ENCODE measurements at regions not wholly inside any gene's neighbourhood (a gene's known extent, or its start where the extent isn't known, plus 50 kb on each side); places are given as distances from the start of the nearest gene placed in this dataset.

DNA sequence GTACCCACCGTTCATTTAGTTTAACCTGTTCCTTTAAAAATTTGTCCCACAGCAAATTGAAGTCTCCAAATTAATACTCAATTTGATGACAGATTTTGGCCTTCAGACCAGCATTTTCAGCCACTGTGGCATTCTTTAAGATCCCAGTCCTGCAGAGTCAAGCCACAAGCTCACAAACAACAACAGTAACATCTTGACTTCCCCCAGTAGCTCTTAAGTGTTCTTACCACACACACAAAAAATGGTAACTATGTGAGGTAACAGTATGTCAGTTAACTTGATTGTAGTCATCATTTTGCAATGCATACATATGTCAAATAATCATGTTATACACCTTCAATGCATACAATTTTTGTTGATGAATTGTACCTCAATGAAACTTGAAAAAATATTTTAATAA, 247.9 kb downstream of the LURAP1L start:
- TF ChIP-seq POLR2A (IDR thresholded peaks at IDR 0.05): no peak
- TF ChIP-seq, protein P1, sequence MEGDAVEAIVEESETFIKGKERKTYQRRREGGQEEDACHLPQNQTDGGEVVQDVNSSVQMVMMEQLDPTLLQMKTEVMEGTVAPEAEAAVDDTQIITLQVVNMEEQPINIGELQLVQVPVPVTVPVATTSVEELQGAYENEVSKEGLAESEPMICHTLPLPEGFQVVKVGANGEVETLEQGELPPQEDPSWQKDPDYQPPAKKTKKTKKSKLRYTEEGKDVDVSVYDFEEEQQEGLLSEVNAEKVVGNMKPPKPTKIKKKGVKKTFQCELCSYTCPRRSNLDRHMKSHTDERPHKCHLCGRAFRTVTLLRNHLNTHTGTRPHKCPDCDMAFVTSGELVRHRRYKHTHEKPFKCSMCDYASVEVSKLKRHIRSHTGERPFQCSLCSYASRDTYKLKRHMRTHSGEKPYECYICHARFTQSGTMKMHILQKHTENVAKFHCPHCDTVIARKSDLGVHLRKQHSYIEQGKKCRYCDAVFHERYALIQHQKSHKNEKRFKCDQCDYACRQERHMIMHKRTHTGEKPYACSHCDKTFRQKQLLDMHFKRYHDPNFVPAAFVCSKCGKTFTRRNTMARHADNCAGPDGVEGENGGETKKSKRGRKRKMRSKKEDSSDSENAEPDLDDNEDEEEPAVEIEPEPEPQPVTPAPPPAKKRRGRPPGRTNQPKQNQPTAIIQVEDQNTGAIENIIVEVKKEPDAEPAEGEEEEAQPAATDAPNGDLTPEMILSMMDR (IDR thresholded peaks at IDR 0.05): no peak
- intact Hi-C loops (cut with DNase I): no loop called here
- Histone ChIP-seq H3K27me3 (peaks cover 5% of the 10 kb centered on the region), H3K36me3 (replicated peaks in 1 of 2) (no peaks in the 10 kb centered on the region), H3K4me1 (replicated peaks in 1 of 2) (no peaks in the 10 kb centered on the region), H3K27ac (no peak overlapping the region), H3K4me3 (no peak overlapping the region), H3K9me3 (replicated peaks in 1 of 3) (no peaks in the 10 kb centered on the region)
- DNase-seq: no peak
- 78 to 90% (median 78%) methylated on average over 1 of the region's 1 CpG for WGBS, 4 donors

- DNase-seq: no peak
- Histone ChIP-seq H3K4me3 (no peak overlapping the region), H3K9me3 (replicated peaks in 1 of 3) (no peaks in the 10 kb centered on the region), H3K36me3 (replicated peaks in 1 of 2) (no peaks in the 10 kb centered on the region), H3K27ac (no peak overlapping the region), H3K27me3 (peaks cover 5% of the 10 kb centered on the region), H3K4me1 (replicated peaks in 1 of 2) (no peaks in the 10 kb centered on the region)
- TF ChIP-seq, protein P1 (IDR thresholded peaks at IDR 0.05): no peak
- no peak for TF ChIP-seq POLR2A (IDR thresholded peaks at IDR 0.05)
- 80 to 87% (median 85%) methylated on average over 2 of the region's 2 CpGs for WGBS, 4 donors
- intact Hi-C loops (cut with DNase I): no loop called here
Observed at GRCh38 chr9:13023498-13023897, 248.7 kb downstream of the LURAP1L start.

DNA sequence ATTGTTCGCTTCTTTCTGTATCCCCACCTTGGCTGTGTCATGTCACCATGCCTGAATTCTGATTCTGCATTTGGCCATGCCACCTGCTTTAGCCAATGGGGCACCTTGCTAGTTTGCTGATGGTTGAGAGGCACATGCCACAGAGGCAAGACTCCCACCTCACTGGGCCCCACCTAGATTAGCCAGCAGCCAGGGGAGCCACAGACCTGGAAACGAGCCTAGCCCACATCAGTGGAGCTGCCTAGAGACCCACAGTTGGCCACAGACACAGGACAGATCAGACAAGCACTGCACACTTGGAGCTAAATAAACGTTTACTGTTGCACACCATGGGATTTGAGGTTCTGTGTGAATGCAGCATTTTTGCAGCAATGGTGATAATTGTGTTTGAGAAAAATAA, 252.1 kb downstream of the LURAP1L start:
- DNase-seq: no peak
- intact Hi-C loops (cut with DNase I): no loop called here
- no peaks in the 10 kb centered on the region for H3K4me1 ChIP-seq (replicated peaks in 1 of 2)
- TF ChIP-seq POLR2A (IDR thresholded peaks at IDR 0.05): no peak
- TF ChIP-seq, protein P1 (IDR thresholded peaks at IDR 0.05): no peak
- H3K9me3 ChIP-seq (replicated peaks in 1 of 3): no peaks in the 10 kb centered on the region
- WGBS, 4 donors: 43 to 53% (median 50%) methylated on average over 2 to 3 of the region's 3 CpGs
- H3K36me3 ChIP-seq (replicated peaks in 1 of 2): no peaks in the 10 kb centered on the region
- H3K27ac ChIP-seq: no peak overlapping the region
- H3K4me3 ChIP-seq: no peak overlapping the region
- peaks cover 5% of the 10 kb centered on the region for H3K27me3 ChIP-seq

DNA sequence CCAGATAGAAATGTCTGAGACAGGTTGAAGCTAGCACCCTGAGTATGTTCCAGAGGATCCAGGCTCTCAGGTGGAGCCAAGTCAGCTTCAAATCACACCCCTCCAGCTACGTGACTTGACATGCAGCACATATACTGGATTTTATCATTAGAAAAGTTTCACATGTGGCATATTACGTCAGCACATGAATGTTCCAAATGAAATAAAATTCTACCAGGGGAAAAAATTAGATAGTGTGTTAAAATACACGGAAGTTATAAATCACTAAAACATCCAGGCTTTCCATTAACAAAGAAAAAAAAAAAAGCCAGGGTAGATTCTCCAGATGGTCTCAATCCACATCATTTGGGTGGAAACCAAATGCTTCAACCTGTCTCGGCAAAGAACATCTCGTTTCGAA, 251.6 kb downstream of the MPDZ start:
- H3K9me3 ChIP-seq (replicated peaks in 1 of 3): no peaks in the 10 kb centered on the region
- no peaks in the 10 kb centered on the region for H3K36me3 ChIP-seq (replicated peaks in 1 of 2)
- TF ChIP-seq, protein P1 (IDR thresholded peaks at IDR 0.05): no peak
- TF ChIP-seq POLR2A (IDR thresholded peaks at IDR 0.05): no peak
- WGBS, 4 donors: 74 to 84% (median 76%) methylated on average over 6 of the region's 6 CpGs
- intact Hi-C loops (cut with DNase I): no loop called here
- H3K4me1 ChIP-seq (replicated peaks in 1 of 2): no peaks in the 10 kb centered on the region
- DNase-seq: no peak
- H3K27me3 ChIP-seq: peaks cover 5% of the 10 kb centered on the region
- no peak overlapping the region for H3K4me3 ChIP-seq
- H3K27ac ChIP-seq: no peak overlapping the region

Measured in adrenal gland (tissue), 9 donors.